ENCODE measurements at regions not wholly inside any gene's neighbourhood (a gene's known extent, or its start where the extent isn't known, plus 50 kb on each side); places are given as distances from the start of the nearest gene placed in this dataset.
"Not testable (repeated sequence)": the region's sequence is repeated elsewhere in the genome, so short reads cannot be mapped to it uniquely, and the experiment has no call there.

- FAIRE-seq: no peak
- TF ChIP-seq TAF1 (IDR thresholded peaks at IDR 0.05; ENCODE audit: borderline replicate concordance, low read depth, low read length): no peak
- TF ChIP-seq POLR2A (IDR thresholded peaks at IDR 0.05; ENCODE audit: low read depth, low read length): no peak
- TF ChIP-seq POLR2AphosphoS5 (IDR thresholded peaks at IDR 0.05; ENCODE audit: low read depth, low read length): no peak
- no peak for DNase-seq (ENCODE audit: insufficient read length)
Observed at GRCh38 chr2:57461624-57462023, 585.0 kb upstream of the VRK2 start.

- DNase-seq (ENCODE audit: insufficient read length): no peak
- no peak for FAIRE-seq
- no peak for TF ChIP-seq TAF1 (IDR thresholded peaks at IDR 0.05; ENCODE audit: borderline replicate concordance, low read depth, low read length)
- no peak for TF ChIP-seq POLR2AphosphoS5 (IDR thresholded peaks at IDR 0.05; ENCODE audit: low read depth, low read length)
- TF ChIP-seq POLR2A (IDR thresholded peaks at IDR 0.05; ENCODE audit: low read depth, low read length): no peak
Observed at GRCh38 chr2:57465067-57465466, 581.5 kb upstream of the VRK2 start.

GRCh38 chr2:57465967-57466366 lies 580.6 kb upstream of the VRK2 start:
- DNase-seq (ENCODE audit: insufficient read length) (no peak), FAIRE-seq (no peak)
- TF ChIP-seq TAF1 (IDR thresholded peaks at IDR 0.05; ENCODE audit: borderline replicate concordance, low read depth, low read length): no peak
- no peak for TF ChIP-seq POLR2A (IDR thresholded peaks at IDR 0.05; ENCODE audit: low read depth, low read length)
- no peak for TF ChIP-seq POLR2AphosphoS5 (IDR thresholded peaks at IDR 0.05; ENCODE audit: low read depth, low read length)

- FAIRE-seq: no peak
- TF ChIP-seq POLR2AphosphoS5 (IDR thresholded peaks at IDR 0.05; ENCODE audit: low read depth, low read length) (no peak), TAF1 (IDR thresholded peaks at IDR 0.05; ENCODE audit: borderline replicate concordance, low read depth, low read length) (no peak), POLR2A (IDR thresholded peaks at IDR 0.05; ENCODE audit: low read depth, low read length) (no peak)
Observed at GRCh38 chr2:57475391-57475790, 571.2 kb upstream of the VRK2 start.

GRCh38 chr2:57479981-57480380 lies 566.6 kb upstream of the VRK2 start:
- TF ChIP-seq POLR2A (IDR thresholded peaks at IDR 0.05; ENCODE audit: low read depth, low read length) (no peak), POLR2AphosphoS5 (IDR thresholded peaks at IDR 0.05; ENCODE audit: low read depth, low read length) (no peak), TAF1 (IDR thresholded peaks at IDR 0.05; ENCODE audit: borderline replicate concordance, low read depth, low read length) (no peak)
- FAIRE-seq: no peak
- DNase-seq (ENCODE audit: insufficient read length): no peak

More at GRCh38 chr2:57475391-57475790, 571.2 kb upstream of the VRK2 start:
- DNase-seq (ENCODE audit: insufficient read length): no peak

GRCh38 chr2:57488061-57488460 lies 558.5 kb upstream of the VRK2 start:
- no peak for DNase-seq (ENCODE audit: insufficient read length)
- TF ChIP-seq TAF1 (IDR thresholded peaks at IDR 0.05; ENCODE audit: borderline replicate concordance, low read depth, low read length) (no peak), POLR2AphosphoS5 (IDR thresholded peaks at IDR 0.05; ENCODE audit: low read depth, low read length) (no peak), POLR2A (IDR thresholded peaks at IDR 0.05; ENCODE audit: low read depth, low read length) (no peak)
- no peak for FAIRE-seq

GRCh38 chr2:57490741-57491140 lies 555.9 kb upstream of the VRK2 start:
- FAIRE-seq (no peak), DNase-seq (ENCODE audit: insufficient read length) (no peak)
- TF ChIP-seq POLR2A (IDR thresholded peaks at IDR 0.05; ENCODE audit: low read depth, low read length) (no peak), TAF1 (IDR thresholded peaks at IDR 0.05; ENCODE audit: borderline replicate concordance, low read depth, low read length) (no peak), POLR2AphosphoS5 (IDR thresholded peaks at IDR 0.05; ENCODE audit: low read depth, low read length) (no peak)

GRCh38 chr2:57491213-57491612 lies 555.4 kb upstream of the VRK2 start:
- FAIRE-seq (no peak), DNase-seq (ENCODE audit: insufficient read length) (no peak)
- TF ChIP-seq TAF1 (IDR thresholded peaks at IDR 0.05; ENCODE audit: borderline replicate concordance, low read depth, low read length) (no peak), POLR2A (IDR thresholded peaks at IDR 0.05; ENCODE audit: low read depth, low read length) (no peak), POLR2AphosphoS5 (IDR thresholded peaks at IDR 0.05; ENCODE audit: low read depth, low read length) (no peak)

- not testable (repeated sequence) for DNase-seq (ENCODE audit: insufficient read length)
- peak; percentile 5 for FAIRE-seq
Observed at GRCh38 chr2:57493966-57494365, 552.6 kb upstream of the VRK2 start.

GRCh38 chr2:57497489-57498096 lies 549.0 kb upstream of the VRK2 start:
- TF ChIP-seq POLR2A (IDR thresholded peaks at IDR 0.05; ENCODE audit: low read depth, low read length) (no peak), TAF1 (IDR thresholded peaks at IDR 0.05; ENCODE audit: borderline replicate concordance, low read depth, low read length) (no peak)
- DNase-seq (ENCODE audit: insufficient read length) (no peak), FAIRE-seq (peak; percentile 76)

GRCh38 chr2:57504787-57505186 lies 541.8 kb upstream of the VRK2 start:
- no peak for TF ChIP-seq POLR2A (IDR thresholded peaks at IDR 0.05; ENCODE audit: low read depth, low read length)
- no peak for TF ChIP-seq TAF1 (IDR thresholded peaks at IDR 0.05; ENCODE audit: borderline replicate concordance, low read depth, low read length)
- no peak for TF ChIP-seq POLR2AphosphoS5 (IDR thresholded peaks at IDR 0.05; ENCODE audit: low read depth, low read length)
- no peak for FAIRE-seq

GRCh38 chr2:57509189-57509588 lies 537.4 kb upstream of the VRK2 start:
- no peak for FAIRE-seq

More at GRCh38 chr2:57504787-57505186, 541.8 kb upstream of the VRK2 start:
- no peak for DNase-seq (ENCODE audit: insufficient read length)

GRCh38 chr2:57510704-57511103 lies 535.9 kb upstream of the VRK2 start:
- peak; percentile 17 for FAIRE-seq
- TF ChIP-seq POLR2AphosphoS5 (IDR thresholded peaks at IDR 0.05; ENCODE audit: low read depth, low read length): no peak
- TF ChIP-seq TAF1 (IDR thresholded peaks at IDR 0.05; ENCODE audit: borderline replicate concordance, low read depth, low read length): no peak
- no peak for TF ChIP-seq POLR2A (IDR thresholded peaks at IDR 0.05; ENCODE audit: low read depth, low read length)
- DNase-seq (ENCODE audit: insufficient read length): no peak

More at GRCh38 chr2:57509189-57509588, 537.4 kb upstream of the VRK2 start:
- TF ChIP-seq TAF1 (IDR thresholded peaks at IDR 0.05; ENCODE audit: borderline replicate concordance, low read depth, low read length) (no peak), POLR2AphosphoS5 (IDR thresholded peaks at IDR 0.05; ENCODE audit: low read depth, low read length) (no peak), POLR2A (IDR thresholded peaks at IDR 0.05; ENCODE audit: low read depth, low read length) (no peak)
- DNase-seq (ENCODE audit: insufficient read length): no peak

All from GM12892 (cell line).